ENCODE measurements at regions not wholly inside any gene's neighbourhood (a gene's known extent, or its start where the extent isn't known, plus 50 kb on each side); places are given as distances from the start of the nearest gene placed in this dataset.
"Not testable (repeated sequence)": the region's sequence is repeated elsewhere in the genome, so short reads cannot be mapped to it uniquely, and the experiment has no call there.

GRCh38 chr5:126054577-126055347 is 368.4 kb upstream of the GRAMD2B start:
- no peak for DNase-seq (ENCODE audit: extremely low read depth, low read depth)
- no peak for TF ChIP-seq CTCF (IDR thresholded peaks at IDR 0.05; ENCODE audit: low read depth, low read length, missing control alignments)
- no peak overlapping the region for H3K4me3 ChIP-seq (replicated peaks; ENCODE audit: low read depth, low read length)

- no peak for TF ChIP-seq CTCF (IDR thresholded peaks at IDR 0.05; ENCODE audit: low read depth, low read length, missing control alignments)
- DNase-seq (ENCODE audit: extremely low read depth, low read depth), result no peak
- no peak overlapping the region for H3K4me3 ChIP-seq (replicated peaks; ENCODE audit: low read depth, low read length)
Measured at GRCh38 chr5:126055348-126055729, 367.9 kb upstream of the GRAMD2B start.

GRCh38 chr5:126056352-126056751 is 366.9 kb upstream of the GRAMD2B start:
- H3K4me3 ChIP-seq (replicated peaks; ENCODE audit: low read depth, low read length), result no peak overlapping the region
- no peak for TF ChIP-seq CTCF (IDR thresholded peaks at IDR 0.05; ENCODE audit: low read depth, low read length, missing control alignments)
- DNase-seq (ENCODE audit: extremely low read depth, low read depth), result no peak

GRCh38 chr5:126056851-126057622 is 366.2 kb upstream of the GRAMD2B start:
- DNase-seq (ENCODE audit: extremely low read depth, low read depth), result no peak
- no peak overlapping the region for H3K4me3 ChIP-seq (replicated peaks; ENCODE audit: low read depth, low read length)
- TF ChIP-seq CTCF (IDR thresholded peaks at IDR 0.05; ENCODE audit: low read depth, low read length, missing control alignments), result no peak

- not testable (repeated sequence) for DNase-seq (ENCODE audit: extremely low read depth, low read depth); H3K4me3 ChIP-seq (replicated peaks; ENCODE audit: low read depth, low read length)
Measured at GRCh38 chr5:126058392-126058791, 364.8 kb upstream of the GRAMD2B start.

GRCh38 chr5:126062398-126063221 is 360.6 kb upstream of the GRAMD2B start:
- no peak overlapping the region for H3K4me3 ChIP-seq (replicated peaks; ENCODE audit: low read depth, low read length)
- no peak for DNase-seq (ENCODE audit: extremely low read depth, low read depth)
- TF ChIP-seq CTCF (IDR thresholded peaks at IDR 0.05; ENCODE audit: low read depth, low read length, missing control alignments), result no peak

- no peak for DNase-seq (ENCODE audit: extremely low read depth, low read depth)
Measured at GRCh38 chr5:126065061-126065460, 358.1 kb upstream of the GRAMD2B start.

More at GRCh38 chr5:126065061-126065460, 358.1 kb upstream of the GRAMD2B start:
- no peak for TF ChIP-seq CTCF (IDR thresholded peaks at IDR 0.05; ENCODE audit: low read depth, low read length, missing control alignments)
- no peak overlapping the region for H3K4me3 ChIP-seq (replicated peaks; ENCODE audit: low read depth, low read length)
